ENCODE measurements at regions not wholly inside any gene's neighbourhood (a gene's known extent, or its start where the extent isn't known, plus 50 kb on each side); places are given as distances from the start of the nearest gene placed in this dataset.

- DNase-seq, result no peak
Measured at GRCh38 chr16:86063760-86064405, 164.9 kb downstream of the IRF8 start.

DNA sequence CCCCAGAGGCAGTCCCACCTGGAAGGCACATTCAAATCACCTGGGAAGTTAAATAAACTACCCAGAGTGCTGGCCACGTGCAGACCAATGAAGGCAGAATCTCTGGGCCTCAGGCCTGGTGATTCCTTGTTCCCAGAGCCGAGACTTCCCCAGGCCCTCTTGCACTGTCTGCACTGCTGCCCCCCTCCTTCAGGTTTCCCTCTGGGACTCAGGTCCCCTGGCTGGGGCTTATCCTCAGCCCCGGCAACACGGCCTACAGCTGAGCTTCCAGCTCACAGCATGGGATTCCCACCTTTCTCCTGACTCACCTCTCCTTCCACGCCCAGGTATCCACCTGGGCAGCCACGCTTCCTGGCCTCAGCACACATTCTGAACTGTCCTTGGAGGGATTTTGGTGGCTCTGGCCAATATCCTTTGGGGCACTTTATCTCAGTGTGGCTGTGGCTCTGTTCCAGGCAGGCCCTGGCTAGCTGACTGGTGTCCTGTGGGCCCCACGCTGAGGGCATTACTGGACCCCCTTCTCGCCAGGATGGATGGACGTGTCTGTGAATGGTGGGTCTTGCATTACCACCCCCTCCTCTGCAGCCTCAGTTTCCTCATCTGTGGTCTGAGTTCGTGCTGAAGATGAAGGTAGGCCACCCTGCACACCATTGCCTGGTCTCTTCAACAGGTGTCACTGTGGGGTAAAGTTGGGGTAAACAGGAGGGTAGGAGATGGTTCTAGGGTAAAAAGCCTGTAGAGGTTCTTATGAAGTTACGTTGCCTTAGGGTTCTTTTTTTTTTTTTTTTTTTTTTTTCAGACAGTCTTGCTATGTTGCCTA, 165.7 kb downstream of the IRF8 start:
- no peak for DNase-seq

DNA sequence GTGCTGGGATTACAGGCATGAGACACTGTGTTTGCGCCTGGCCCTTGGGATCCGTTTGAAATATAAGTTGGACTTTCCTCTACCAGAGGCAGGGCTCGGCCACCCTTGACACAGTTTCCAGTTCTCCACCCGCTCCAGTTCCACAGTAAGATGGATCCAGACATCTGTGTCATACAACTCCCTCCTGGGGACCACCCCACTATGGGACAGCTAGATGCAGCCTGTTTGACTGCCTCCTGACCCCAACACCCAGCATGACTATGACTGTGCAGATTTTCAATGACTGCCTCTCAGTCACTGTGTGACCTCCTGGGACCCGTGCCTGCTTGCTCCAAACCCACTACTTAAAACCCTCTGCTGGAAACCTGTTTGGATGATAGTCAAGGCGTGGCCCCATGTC, 166.7 kb downstream of the IRF8 start:
- DNase-seq, result no peak

GRCh38 chr16:86066811-86067210, 167.8 kb downstream of the IRF8 start:
- DNase-seq, result no peak

- no peak for DNase-seq
Measured at GRCh38 chr16:86067516-86067915, 168.6 kb downstream of the IRF8 start.

DNA sequence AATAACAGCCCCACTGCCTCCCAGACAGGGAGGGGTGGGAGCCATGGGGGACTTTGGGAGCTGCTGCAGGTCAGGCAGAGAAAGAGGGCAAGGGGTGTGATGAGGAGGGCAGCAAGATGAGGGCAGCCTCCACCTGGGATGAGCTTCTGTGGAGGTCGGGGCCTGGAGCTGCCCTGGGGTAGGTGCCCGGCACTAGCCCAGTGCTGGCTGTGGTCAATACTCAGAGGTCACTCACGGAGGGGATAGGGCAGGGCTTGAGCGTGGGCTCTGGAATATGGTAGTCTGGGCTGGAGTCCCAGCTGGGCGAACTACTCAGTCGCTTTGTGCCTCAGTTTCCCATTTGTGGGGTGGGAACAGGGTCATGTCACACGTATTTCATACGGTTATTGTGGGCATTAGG, 169.0 kb downstream of the IRF8 start:
- DNase-seq, result no peak

- DNase-seq, result no peak
Measured at GRCh38 chr16:86068722-86069121, 169.8 kb downstream of the IRF8 start.

DNA sequence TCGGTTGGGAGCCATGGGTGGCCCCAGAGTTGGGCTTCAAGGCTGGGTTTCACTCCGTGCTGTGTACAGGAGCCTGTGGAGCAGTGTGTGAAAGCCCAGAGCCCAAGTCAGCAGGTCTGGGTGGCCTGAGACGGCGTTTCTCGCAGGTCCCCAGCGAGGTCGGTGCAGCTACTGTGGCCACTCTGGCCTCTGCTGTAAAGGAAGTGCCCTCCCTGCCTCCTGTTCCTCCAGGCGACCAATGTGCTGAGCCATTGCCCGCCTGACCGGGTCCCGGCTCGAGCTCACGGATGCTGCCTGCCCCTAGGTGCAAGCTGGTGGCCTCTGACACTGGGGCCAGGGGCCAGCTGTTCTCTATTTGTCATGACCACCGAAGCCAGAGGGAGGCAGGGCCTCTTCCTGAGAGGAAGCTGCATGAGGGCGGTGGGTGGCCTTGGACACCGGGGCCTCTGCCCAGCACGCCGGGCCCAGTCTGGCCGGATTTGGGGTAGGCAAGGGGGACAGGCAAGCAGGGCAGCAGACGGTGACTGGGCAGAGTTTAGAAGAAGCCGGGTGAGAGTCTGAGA, 170.9 kb downstream of the IRF8 start:
- DNase-seq, result no peak

DNA sequence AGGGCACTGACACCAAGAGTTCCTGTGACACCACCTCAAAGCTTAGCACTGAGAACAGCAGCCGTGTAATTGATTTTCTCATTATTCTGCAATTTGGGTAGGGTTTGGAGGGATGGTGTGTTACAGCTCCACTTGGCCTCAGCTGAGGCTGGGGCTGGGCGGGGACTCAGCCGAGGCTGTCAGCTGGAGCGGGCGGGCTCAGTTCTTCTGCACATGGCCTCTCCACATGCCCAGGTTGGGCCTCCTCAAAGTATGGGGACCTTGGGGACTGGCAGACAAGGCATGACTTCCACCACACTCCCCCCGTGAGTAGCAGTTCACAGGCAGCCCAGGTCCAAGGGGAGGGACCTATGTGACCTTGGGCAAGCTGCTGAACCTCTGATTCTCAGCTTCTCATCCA, 171.5 kb downstream of the IRF8 start:
- DNase-seq, result no peak

DNA sequence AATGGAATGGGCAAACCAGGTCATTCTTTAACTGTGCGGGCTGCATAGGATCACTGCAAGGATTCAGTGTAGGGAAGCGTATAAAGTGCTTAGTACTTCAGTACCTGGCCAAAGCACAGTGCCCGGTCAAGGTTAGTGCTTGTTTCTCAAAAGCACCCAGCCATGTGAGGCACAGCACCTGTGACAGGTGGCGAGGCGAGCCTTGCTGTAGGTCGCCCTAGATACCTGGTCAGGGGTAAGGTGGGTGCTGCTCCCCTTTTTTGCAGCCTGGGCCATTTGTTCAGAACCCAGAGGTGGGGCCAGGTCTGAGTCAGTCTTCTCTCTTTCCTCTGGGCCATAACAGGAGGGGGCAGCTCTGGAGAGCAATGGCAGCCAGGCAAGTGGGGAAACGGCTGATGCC, 172.0 kb downstream of the IRF8 start:
- DNase-seq, result no peak

DNA sequence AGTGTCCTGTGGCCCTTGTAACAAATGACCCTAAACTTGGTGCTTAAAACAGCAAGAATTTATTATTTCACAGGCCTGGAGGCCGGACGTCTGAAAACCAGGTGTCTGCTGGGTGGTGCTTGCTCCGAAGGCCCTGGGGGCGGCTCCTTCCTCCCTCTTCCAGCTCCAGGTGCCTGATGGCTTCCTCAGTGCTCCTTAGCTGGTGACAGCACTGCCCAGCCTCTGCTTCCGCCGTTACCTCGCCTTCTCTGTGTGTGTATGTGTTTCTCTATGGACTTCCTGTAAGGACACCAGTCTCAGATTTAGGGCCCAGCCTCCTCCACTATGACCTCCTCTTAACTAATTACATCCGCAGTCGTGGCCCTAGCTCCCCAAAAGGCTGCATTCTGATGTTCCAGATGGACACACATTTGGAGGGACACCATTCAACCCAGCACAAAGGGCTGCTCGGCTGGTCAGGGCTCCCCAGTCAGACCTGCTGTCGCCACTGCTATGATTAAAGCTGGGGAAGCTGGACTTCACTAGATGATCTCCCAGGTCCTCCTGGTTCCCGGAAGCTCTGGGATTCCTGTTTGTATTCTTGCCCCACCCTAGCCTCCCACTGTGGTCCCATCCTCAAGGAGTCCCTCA, 172.8 kb downstream of the IRF8 start:
- no peak for DNase-seq

GRCh38 chr16:86072328-86073102, 173.6 kb downstream of the IRF8 start:
- peak; percentile 12 for DNase-seq

DNA sequence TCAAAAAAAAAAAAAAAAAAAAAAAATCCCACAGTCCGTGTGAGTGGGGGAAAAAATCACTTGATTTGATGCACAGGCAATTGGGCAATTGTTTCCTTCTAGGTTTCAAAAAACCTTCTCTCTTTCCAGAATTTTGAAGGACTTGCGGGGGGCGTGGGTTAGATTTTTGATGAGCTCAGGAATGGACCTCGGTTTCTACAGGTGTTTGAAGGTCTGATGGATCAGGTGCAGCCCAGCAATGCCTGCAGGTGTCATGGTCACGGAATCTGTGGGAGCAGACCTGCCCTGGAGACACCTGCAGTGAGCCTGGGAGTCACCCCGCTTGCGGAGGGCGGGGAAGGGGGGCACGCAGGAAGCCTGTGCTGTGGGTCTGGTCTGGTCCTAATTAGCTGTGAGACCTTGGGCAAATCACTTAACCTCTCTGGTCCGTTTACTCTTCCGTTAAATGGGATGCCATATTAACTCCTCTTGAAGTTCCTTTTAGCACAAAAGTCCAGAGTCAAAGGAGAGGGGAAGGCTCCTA, 174.2 kb downstream of the IRF8 start:
- no peak for DNase-seq

- DNase-seq, result no peak
Measured at GRCh38 chr16:86073763-86074493, 175.0 kb downstream of the IRF8 start.

GRCh38 chr16:86074651-86075487, 175.9 kb downstream of the IRF8 start:
- no peak for DNase-seq

GRCh38 chr16:86075488-86075785, 176.5 kb downstream of the IRF8 start:
- DNase-seq, result no peak

GRCh38 chr16:86075839-86076440, 177.0 kb downstream of the IRF8 start:
- DNase-seq, result no peak

GRCh38 chr16:86076606-86077005, 177.6 kb downstream of the IRF8 start:
- DNase-seq, result no peak

DNA sequence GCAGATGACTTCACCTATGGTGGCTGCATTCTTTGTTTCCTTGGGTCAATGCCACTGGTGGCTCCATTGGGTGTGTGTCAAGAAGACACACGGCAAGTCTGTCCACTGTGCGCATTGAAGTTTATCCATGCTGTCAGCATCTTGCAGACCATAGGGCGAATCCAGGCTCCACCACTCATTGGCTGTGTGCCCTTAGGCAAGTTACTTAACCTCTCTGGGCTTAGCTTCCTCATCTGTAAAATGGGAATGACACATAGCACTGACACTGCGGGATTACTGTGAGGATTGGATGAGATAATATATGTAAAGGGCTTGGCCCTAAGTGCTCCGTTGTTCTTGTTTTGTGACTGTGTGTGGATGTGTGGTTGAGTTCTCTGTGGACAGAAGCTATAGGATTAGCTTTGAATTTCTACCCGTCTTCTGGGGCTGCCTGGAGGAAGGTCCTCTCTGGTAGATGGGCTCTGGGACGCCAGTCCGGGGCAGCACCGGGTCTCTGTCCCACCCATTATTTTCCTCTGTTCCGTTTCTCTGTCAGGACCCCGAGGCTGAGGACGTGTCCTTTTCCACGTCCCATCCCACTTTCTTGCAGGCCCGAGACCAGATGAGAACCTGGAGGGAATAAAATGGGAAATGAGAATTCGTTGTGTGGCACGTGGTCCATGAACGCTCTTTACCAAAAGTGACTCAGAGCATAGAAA, 178.4 kb downstream of the IRF8 start:
- DNase-seq, result no peak

DNA sequence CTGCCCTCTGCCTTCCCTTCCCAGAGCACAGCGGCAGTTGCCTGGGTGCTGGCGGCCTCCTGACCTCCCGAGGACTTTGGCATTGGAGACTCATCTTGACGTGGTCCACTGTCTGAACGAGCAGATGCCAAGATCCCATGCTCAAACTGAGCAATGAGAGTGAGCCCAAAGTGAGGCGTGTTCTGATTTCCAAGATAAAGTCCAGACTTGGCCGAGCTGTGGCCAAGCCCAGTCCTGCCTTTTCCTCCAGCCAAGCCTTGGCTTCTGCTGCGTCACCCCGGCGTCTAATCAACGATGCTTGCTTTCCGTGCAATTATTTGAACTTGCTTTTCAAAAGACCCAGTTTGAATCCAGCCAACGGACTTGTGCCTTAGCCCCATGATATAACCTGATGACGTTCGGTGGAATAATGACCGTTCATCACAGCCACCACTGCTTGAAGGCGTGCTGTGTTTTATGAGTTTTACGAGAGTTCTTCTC, 179.2 kb downstream of the IRF8 start:
- DNase-seq, result no peak

All from NCI-H510A treated with DMSO at 0.1 percent for 48 hours (cell line).